Keratinocyte (primary cell): ENCODE measurements at regions not wholly inside any gene's neighbourhood (a gene's known extent, or its start where the extent isn't known, plus 50 kb on each side); places are given as distances from the start of the nearest gene placed in this dataset.

Experiments used
- CTCF ChIP-seq, 3 experiments: IDR thresholded peaks in 1 of 3; conservative IDR thresholded peaks in 1 of 3; optimal IDR thresholded peaks in 1 of 3; 2 replicates in 2 of 3; 3 replicates in 1 of 3; pipeline versions ENCODE3 to v1.5.1; 2011; ENCODE audit warnings: low read length in 3 of 3, mild to moderate bottlenecking in 3 of 3, moderate library complexity in 2 of 3, control low read depth in 1 of 3, inconsistent platforms in 1 of 3; ENCODE audit not compliant: insufficient read depth in 2 of 3; ENCODE audit errors: extremely low read depth in 1 of 3
- EZH2 ChIP-seq: IDR thresholded peaks from one replicate; pipeline ENCODE4 v1.6.1; 2012; ENCODE audit warnings: inconsistent platforms, mild to moderate bottlenecking, low read length, moderate library complexity

GRCh38 chr18:53785811-53786210 lies 438.7 kb downstream of the MBD2 start:
- TF ChIP-seq CTCF (optimal IDR thresholded peaks at IDR 0.05 in 1 of 3, IDR thresholded peaks at IDR 0.05 in 1 of 3, conservative IDR thresholded peaks at IDR 0.05 in 1 of 3; ENCODE audit: extremely low read depth in 1 of 3, insufficient read depth in 2 of 3, low read length in 3 of 3): no peak
- no peak for TF ChIP-seq EZH2
